Neural crest cell (in vitro differentiated cells): ENCODE measurements at regions not wholly inside any gene's neighbourhood (a gene's known extent, or its start where the extent isn't known, plus 50 kb on each side); places are given as distances from the start of the nearest gene placed in this dataset.

Source experiments
- DNase-seq: peaks from one replicate; pipeline ENCODE4 v3.0.0; 2021; ENCODE audit warnings: low read depth, mixed read lengths, low spot score
- H3K27ac Mint-ChIP-seq: one replicate; pipeline ENCODE4 v1.8.0; 2021; ENCODE audit warnings: mild to moderate bottlenecking, mixed read lengths; ENCODE audit not compliant: unreplicated experiment
- H3K27me3 Mint-ChIP-seq: 2 replicates; pipeline ENCODE4 v1.8.0; 2021; ENCODE audit warnings: low read depth, mild to moderate bottlenecking, mixed read lengths
- H3K36me3 Mint-ChIP-seq: 2 replicates; pipeline ENCODE4 v1.8.0; 2021; ENCODE audit warnings: low read depth, mild to moderate bottlenecking, mixed read lengths
- H3K4me1 Mint-ChIP-seq: 2 replicates; pipeline ENCODE4 v1.8.0; 2021; ENCODE audit warnings: mixed read lengths
- H3K4me3 Mint-ChIP-seq: one replicate; pipeline ENCODE4 v1.8.0; 2021; ENCODE audit warnings: mild to moderate bottlenecking, mixed read lengths
- H3K9me3 Mint-ChIP-seq: 2 replicates; pipeline ENCODE4 v1.8.0; 2021; ENCODE audit warnings: mixed read lengths
- CTCF ChIP-seq: fragments of 200-600 bp; sonication (generic); conservative IDR thresholded peaks from 2 replicates; pipeline ENCODE4 v1.5.0; 2021; ENCODE audit warnings: antibody characterized with exemption, mild to moderate bottlenecking

- DNase-seq: no peak
- H3K4me1 Mint-ChIP-seq: no peaks in the 10 kb centered on the region
- no peaks in the 10 kb centered on the region for H3K27me3 Mint-ChIP-seq
- H3K36me3 Mint-ChIP-seq: no peaks in the 10 kb centered on the region
- H3K27ac Mint-ChIP-seq: no peak overlapping the region
- H3K4me3 Mint-ChIP-seq: no peak overlapping the region
- no peaks in the 10 kb centered on the region for H3K9me3 Mint-ChIP-seq
- no peak for TF ChIP-seq CTCF
These were observed 68.1 kb upstream of the OTUD4 start for GRCh38 chr4:145248502-145248901.

- no peaks in the 10 kb centered on the region for H3K9me3 Mint-ChIP-seq
- no peaks in the 10 kb centered on the region for H3K27me3 Mint-ChIP-seq
- DNase-seq: peak; percentile 53
- no peak overlapping the region for H3K4me3 Mint-ChIP-seq
- no peak overlapping the region for H3K27ac Mint-ChIP-seq
- no peaks in the 10 kb centered on the region for H3K4me1 Mint-ChIP-seq
- TF ChIP-seq CTCF: peak; percentile 90
- H3K36me3 Mint-ChIP-seq: no peaks in the 10 kb centered on the region
These were observed 53.8 kb upstream of the OTUD4 start for GRCh38 chr4:145234091-145234706.

- Mint-ChIP-seq H3K36me3 (no peaks in the 10 kb centered on the region), H3K27me3 (no peaks in the 10 kb centered on the region)
These were observed 51.7 kb upstream of the OTUD4 start for GRCh38 chr4:145231906-145232700.

GRCh38 chr4:145230726-145231125 lies 50.3 kb upstream of the OTUD4 start:
- no peak for DNase-seq
- Mint-ChIP-seq H3K27ac (no peak overlapping the region), H3K9me3 (peaks cover 3% of the 10 kb centered on the region), H3K4me3 (no peak overlapping the region), H3K36me3 (no peaks in the 10 kb centered on the region), H3K4me1 (no peaks in the 10 kb centered on the region), H3K27me3 (no peaks in the 10 kb centered on the region)
- TF ChIP-seq CTCF: no peak

More at GRCh38 chr4:145231906-145232700, 51.7 kb upstream of the OTUD4 start:
- Mint-ChIP-seq H3K9me3 (peaks cover 3% of the 10 kb centered on the region), H3K27ac (no peak overlapping the region), H3K4me3 (no peak overlapping the region), H3K4me1 (no peaks in the 10 kb centered on the region)
- TF ChIP-seq CTCF: no peak
- DNase-seq: no peak
